Endothelial cell of umbilical vein (primary cell): ENCODE measurements at regions not wholly inside any gene's neighbourhood (a gene's known extent, or its start where the extent isn't known, plus 50 kb on each side); places are given as distances from the start of the nearest gene placed in this dataset.
A peak's percentile ranks its signal among the peaks of the same experiment; 100 is the strongest.
"Not testable (repeated sequence)": the region's sequence is repeated elsewhere in the genome, so short reads cannot be mapped to it uniquely, and the experiment has no call there.

Source experiments
- BruUV-seq: library from RNA; stranded (reverse); fragments of 400-500 nt; replicated peaks from 2 replicates; lab custom pipeline; 2021; lab: Mats Ljungman, UMichigan
- CTCF ChIA-PET: fragments of 300-600, 350-600 bp; sonication (Branson Sonifier 250); formaldehyde crosslinking; loops from one replicate; lab custom pipeline; 2021; ENCODE audit warnings: antibody characterized with exemption, inconsistent platforms; lab: Charles Lee
- POLR2A ChIA-PET: fragments of 300-600, 350-600 bp; sonication (Branson Sonifier 250); formaldehyde crosslinking; loops from one replicate; lab custom pipeline; 2021; ENCODE audit warnings: antibody characterized with exemption, inconsistent platforms; lab: Charles Lee
- DNase-seq: peaks from one replicate; pipeline ENCODE4 v3.0.0-alpha.2; 2011; ENCODE audit warnings: low read depth, low spot score
- FAIRE-seq: peaks from 2 replicates; lab custom pipeline; 2011; peaks lifted over from hg19 to GRCh38; lab: Jason Lieb, UNC
- H2AFZ ChIP-seq: 2 replicates; pipeline ENCODE4 v1.6.0; 2012; ENCODE audit warnings: low read depth, low read length, control low read depth, inconsistent platforms
- H3K27ac ChIP-seq: 2 replicates; pipeline ENCODE4 v1.5.1; 2011; ENCODE audit warnings: low read depth, mild to moderate bottlenecking, control low read depth, low read length, moderate library complexity; ENCODE audit not compliant: insufficient read depth
- H3K27me3 ChIP-seq, 2 experiments: 2 replicates each; pipeline versions ENCODE4 v1.6.0 to v1.6.1; 2011; ENCODE audit warnings: low read length in 2 of 2, mixed read lengths in 1 of 2; ENCODE audit not compliant: control insufficient read depth in 2 of 2, insufficient read depth in 2 of 2
- H3K36me3 ChIP-seq, 2 experiments: 2 replicates in 1 of 2; 3 replicates in 1 of 2; pipeline ENCODE4 v1.5.1; 2011; ENCODE audit warnings: low read length in 2 of 2, mild to moderate bottlenecking in 1 of 2, moderate library complexity in 1 of 2; ENCODE audit not compliant: control insufficient read depth in 2 of 2, insufficient read depth in 2 of 2; ENCODE audit errors: extremely low read depth in 1 of 2
- H3K4me1 ChIP-seq: 3 replicates; pipeline ENCODE4 v1.5.1; 2011; ENCODE audit warnings: mild to moderate bottlenecking, low read length; ENCODE audit not compliant: control insufficient read depth, insufficient read depth; ENCODE audit errors: extremely low read depth
- H3K4me2 ChIP-seq: 2 replicates; pipeline ENCODE4 v1.6.1; 2011; ENCODE audit warnings: low read length, control low read depth, mixed read lengths; ENCODE audit not compliant: insufficient read depth
- H3K4me3 ChIP-seq, 3 experiments: fragments of 200-600 bp in 1 of 3; sonication (generic), shearing (Covaris generic) in 1 of 3; replicated peaks in 1 of 3; 2 replicates each; pipeline ENCODE4 v1.5.1; 2011 to 2016; ENCODE audit warnings: control low read depth in 3 of 3, low read length in 3 of 3, mild to moderate bottlenecking in 2 of 3, inconsistent platforms in 1 of 3, low read depth in 1 of 3, moderate library complexity in 1 of 3; ENCODE audit not compliant: insufficient read depth in 1 of 3
- H3K79me2 ChIP-seq: 2 replicates; pipeline ENCODE4 v1.6.0; 2012; ENCODE audit warnings: low read length, inconsistent platforms; ENCODE audit not compliant: control insufficient read depth, insufficient read depth
- H3K9ac ChIP-seq: replicated peaks from 2 replicates; pipeline ENCODE3; 2011; ENCODE audit warnings: low read length, control low read depth; ENCODE audit not compliant: insufficient read depth; ENCODE audit errors: extremely low read depth
- H3K9me1 ChIP-seq: replicated peaks from 3 replicates; pipeline ENCODE4 v1.6.0; 2011; ENCODE audit warnings: mild to moderate bottlenecking, low read length; ENCODE audit not compliant: control insufficient read depth, insufficient read depth; ENCODE audit errors: extremely low read depth
- H3K9me3 ChIP-seq: replicated peaks from 2 replicates; pipeline ENCODE4 v1.5.1; 2012; ENCODE audit warnings: low read length, inconsistent platforms; ENCODE audit not compliant: control insufficient read depth, insufficient read depth
- H4K20me1 ChIP-seq: replicated peaks from 2 replicates; pipeline ENCODE3; 2011; ENCODE audit warnings: mild to moderate bottlenecking, low read length; ENCODE audit not compliant: control insufficient read depth, insufficient read depth; ENCODE audit errors: extremely low read depth
- CTCF ChIP-seq, 2 donors: IDR thresholded peaks; 1 replicate in 1 of 2; 2 replicates in 1 of 2; pipeline ENCODE4 v1.5.1; 2011; ENCODE audit warnings: low read length in 2 of 2, mild to moderate bottlenecking in 2 of 2, moderate library complexity in 2 of 2, control low read depth in 1 of 2, inconsistent platforms in 1 of 2, low read depth in 1 of 2; ENCODE audit not compliant: insufficient read depth in 1 of 2; ENCODE audit errors: extremely low read depth in 1 of 2
- EZH2 ChIP-seq: IDR thresholded peaks from 2 replicates; pipeline ENCODE4 v1.6.1; 2012; ENCODE audit warnings: borderline replicate concordance, low read depth, mild to moderate bottlenecking, moderate library complexity, low read length, inconsistent platforms; ENCODE audit not compliant: severe bottlenecking
- FOS ChIP-seq: IDR thresholded peaks from 2 replicates; pipeline ENCODE4 v1.6.1; 2011; ENCODE audit warnings: mild to moderate bottlenecking, low read length, moderate library complexity, borderline replicate concordance; ENCODE audit not compliant: insufficient read depth
- GATA2 ChIP-seq: IDR thresholded peaks from 2 replicates; pipeline ENCODE4 v1.7.0; 2011; ENCODE audit warnings: low read depth, mild to moderate bottlenecking, moderate library complexity, mixed read lengths, low read length; ENCODE audit not compliant: insufficient read length, insufficient read depth
- JUN ChIP-seq: IDR thresholded peaks from 2 replicates; pipeline ENCODE4 v1.6.1; 2011; ENCODE audit warnings: borderline replicate concordance, low read depth; ENCODE audit not compliant: insufficient read length, insufficient read depth
- MAX ChIP-seq: IDR thresholded peaks from 2 replicates; pipeline ENCODE4 v1.6.1; 2011; ENCODE audit not compliant: insufficient read depth, insufficient read length
- MYC ChIP-seq: IDR thresholded peaks from one replicate; pipeline ENCODE4 v1.6.1; 2011; ENCODE audit warnings: mild to moderate bottlenecking, low read depth, low read length
- POLR2A ChIP-seq: IDR thresholded peaks from 2 replicates; pipeline ENCODE4 v1.6.1; 2012; ENCODE audit warnings: low read depth, mild to moderate bottlenecking, control low read depth, low read length
- POLR2AphosphoS5 ChIP-seq: IDR thresholded peaks from 2 replicates; pipeline ENCODE4 v1.6.1; 2012; ENCODE audit warnings: low read depth, mild to moderate bottlenecking, control low read depth, low read length, moderate library complexity; ENCODE audit not compliant: insufficient read depth
- dilution Hi-C: fragments of 300-500 bp; cut with MboI; formaldehyde crosslinking; loops from one replicate; pipeline ENCODE4 v1.15.0; 2019; ENCODE audit warnings: low sequenced_read_pairs; ENCODE audit not compliant: extremely low pct_ligation_motif_present
- intact Hi-C: fragments of 100-400 bp; cut with micrococcal nuclease; formaldehyde crosslinking; loops from one replicate; pipeline ENCODE4 v1.10.0; 2022

- Histone ChIP-seq H4K20me1 (no peaks in the 10 kb centered on the region), H3K79me2 (no peaks in the 10 kb centered on the region), H2AFZ (no peak overlapping the region), H3K27me3 (no peaks in the 10 kb centered on the region), H3K4me3 (no peak overlapping the region), H3K9me1 (no peaks in the 10 kb centered on the region), H3K9ac (no peak overlapping the region), H3K4me1 (no peaks in the 10 kb centered on the region), H3K36me3 (no peaks in the 10 kb centered on the region), H3K4me2 (no peak overlapping the region), H3K27ac (no peak overlapping the region), H3K9me3 (no peaks in the 10 kb centered on the region)
- dilution Hi-C loops (no loop called here), intact Hi-C loops (no loop called here)
- FAIRE-seq (no peak), DNase-seq (no peak)
- TF ChIP-seq FOS: no peak
- TF ChIP-seq POLR2AphosphoS5: no peak
- TF ChIP-seq CTCF (IDR thresholded peaks at IDR 0.05; ENCODE audit: extremely low read depth in 1 of 2, insufficient read depth in 1 of 2, low read depth in 1 of 2, low read length in 2 of 2): no peak
- no peak for TF ChIP-seq POLR2A
- TF ChIP-seq MAX: no peak
- no peak for TF ChIP-seq GATA2
- TF ChIP-seq JUN: no peak
- no peak for TF ChIP-seq MYC
- no peak for TF ChIP-seq EZH2
- POLR2A ChIA-PET: no interaction called here
- no TSS peak for BruUV-seq
- CTCF ChIA-PET: interaction anchor here (1.4 kb wide), 1 partner anchor 11 kb away, joined by 3 read pairs; no protein-coding TSS in a partner anchor
These were observed 103.2 kb upstream of the GPR141 start for GRCh38 chr7:37580376-37580775.

- H3K4me3 ChIP-seq, H3K9me3 ChIP-seq, H3K9me1 ChIP-seq, H3K79me2 ChIP-seq, FAIRE-seq, CTCF ChIA-PET, H3K27ac ChIP-seq, dilution Hi-C loops, H3K36me3 ChIP-seq, H2AFZ ChIP-seq, POLR2A ChIA-PET, H3K4me2 ChIP-seq, H4K20me1 ChIP-seq, BruUV-seq, H3K27me3 ChIP-seq, intact Hi-C loops, H3K4me1 ChIP-seq, H3K9ac ChIP-seq: not testable (repeated sequence)
- peak; percentile 6 for DNase-seq
These were observed 98.7 kb upstream of the GPR141 start for GRCh38 chr7:37584651-37585463.
